DND-41 (cell line): ENCODE measurements at regions not wholly inside any gene's neighbourhood (a gene's known extent, or its start where the extent isn't known, plus 50 kb on each side); places are given as distances from the start of the nearest gene placed in this dataset.
"Not testable (repeated sequence)": the region's sequence is repeated elsewhere in the genome, so short reads cannot be mapped to it uniquely, and the experiment has no call there.

Experiments used
- ATAC-seq: fragments of 200-7000 bp; cut with Tn5 transposase; 3 replicates; pipeline ENCODE4 v1.9.1; 2021; ENCODE audit warnings: low read depth; ENCODE audit not compliant: insufficient read depth
- DNase-seq: peaks from one replicate; pipeline ENCODE4 v3.0.0-alpha.2; 2020
- H2AFZ ChIP-seq: 2 replicates; pipeline ENCODE4 v1.6.0; 2012; ENCODE audit warnings: low read depth, low read length
- H3K27ac ChIP-seq: 2 replicates; pipeline ENCODE4 v1.5.1; 2012; ENCODE audit warnings: low read length, inconsistent platforms
- H3K27me3 ChIP-seq: fragments of 200-600 bp; sonication (generic); 2 replicates; pipeline ENCODE4 v1.6.0; 2012; ENCODE audit warnings: low read length, mild to moderate bottlenecking, inconsistent platforms; ENCODE audit not compliant: insufficient read depth, poor library complexity
- H3K36me3 ChIP-seq: 2 replicates; pipeline ENCODE4 v1.5.1; 2012; ENCODE audit warnings: low read length, inconsistent platforms; ENCODE audit not compliant: insufficient read depth
- H3K4me1 ChIP-seq: 2 replicates; pipeline ENCODE4 v1.5.1; 2012; ENCODE audit warnings: mild to moderate bottlenecking, low read length; ENCODE audit not compliant: insufficient read depth
- H3K4me2 ChIP-seq: 2 replicates; pipeline ENCODE4 v1.6.0; 2012; ENCODE audit warnings: mild to moderate bottlenecking, moderate library complexity, low read length, inconsistent platforms; ENCODE audit not compliant: insufficient read depth
- H3K4me3 ChIP-seq, 2 experiments: fragments of 200-600 bp in 1 of 2; shearing (Covaris generic) in 1 of 2; 2 replicates each; pipeline ENCODE4 v1.5.1; 2012 to 2016; ENCODE audit warnings: inconsistent platforms in 2 of 2, low read length in 2 of 2, mild to moderate bottlenecking in 2 of 2, low read depth in 1 of 2, moderate library complexity in 1 of 2
- H3K79me2 ChIP-seq: 2 replicates; pipeline ENCODE4 v1.6.0; 2012; ENCODE audit warnings: low read length, inconsistent platforms; ENCODE audit not compliant: insufficient read depth
- H3K9ac ChIP-seq: 2 replicates; pipeline ENCODE4 v1.6.0; 2012; ENCODE audit warnings: low read depth, mild to moderate bottlenecking, inconsistent platforms, low read length, moderate library complexity
- H3K9me3 ChIP-seq: 2 replicates; pipeline ENCODE4 v1.5.1; 2012; ENCODE audit warnings: low read length, moderate library complexity, mild to moderate bottlenecking, inconsistent platforms; ENCODE audit not compliant: insufficient read depth, severe bottlenecking
- H4K20me1 ChIP-seq: 2 replicates; pipeline ENCODE4 v1.6.0; 2012; ENCODE audit warnings: low read length; ENCODE audit not compliant: insufficient read depth
- EZH2 ChIP-seq: IDR thresholded peaks from 3 replicates; pipeline ENCODE4 v1.6.1; 2012; ENCODE audit warnings: borderline replicate concordance, low read depth, mild to moderate bottlenecking, moderate library complexity, low read length, inconsistent platforms; ENCODE audit not compliant: severe bottlenecking
- TF ChIP-seq, protein P1 (sequence below): IDR thresholded peaks from 2 replicates; pipeline ENCODE4 v1.5.1; 2012; ENCODE audit warnings: borderline replicate concordance, low read length, moderate library complexity, mild to moderate bottlenecking; ENCODE audit not compliant: poor library complexity, severe bottlenecking; ENCODE audit errors: extremely low read depth

GRCh38 chr2:186927867-186928191, 78.9 kb upstream of the ZSWIM2 start:
- H3K9me3 ChIP-seq = no peaks in the 10 kb centered on the region
- H3K27me3 ChIP-seq = no peaks in the 10 kb centered on the region
- no peak overlapping the region for H2AFZ ChIP-seq
- ATAC-seq = no peak
- no peak overlapping the region for H3K4me3 ChIP-seq
- no peak overlapping the region for H3K9ac ChIP-seq
- H4K20me1 ChIP-seq = no peaks in the 10 kb centered on the region
- H3K79me2 ChIP-seq = no peaks in the 10 kb centered on the region
- no peaks in the 10 kb centered on the region for H3K4me1 ChIP-seq
- H3K36me3 ChIP-seq = no peaks in the 10 kb centered on the region
- no peak overlapping the region for H3K4me2 ChIP-seq
- no peak overlapping the region for H3K27ac ChIP-seq
- DNase-seq = no peak
- no peak for TF ChIP-seq EZH2
- TF ChIP-seq, protein P1, sequence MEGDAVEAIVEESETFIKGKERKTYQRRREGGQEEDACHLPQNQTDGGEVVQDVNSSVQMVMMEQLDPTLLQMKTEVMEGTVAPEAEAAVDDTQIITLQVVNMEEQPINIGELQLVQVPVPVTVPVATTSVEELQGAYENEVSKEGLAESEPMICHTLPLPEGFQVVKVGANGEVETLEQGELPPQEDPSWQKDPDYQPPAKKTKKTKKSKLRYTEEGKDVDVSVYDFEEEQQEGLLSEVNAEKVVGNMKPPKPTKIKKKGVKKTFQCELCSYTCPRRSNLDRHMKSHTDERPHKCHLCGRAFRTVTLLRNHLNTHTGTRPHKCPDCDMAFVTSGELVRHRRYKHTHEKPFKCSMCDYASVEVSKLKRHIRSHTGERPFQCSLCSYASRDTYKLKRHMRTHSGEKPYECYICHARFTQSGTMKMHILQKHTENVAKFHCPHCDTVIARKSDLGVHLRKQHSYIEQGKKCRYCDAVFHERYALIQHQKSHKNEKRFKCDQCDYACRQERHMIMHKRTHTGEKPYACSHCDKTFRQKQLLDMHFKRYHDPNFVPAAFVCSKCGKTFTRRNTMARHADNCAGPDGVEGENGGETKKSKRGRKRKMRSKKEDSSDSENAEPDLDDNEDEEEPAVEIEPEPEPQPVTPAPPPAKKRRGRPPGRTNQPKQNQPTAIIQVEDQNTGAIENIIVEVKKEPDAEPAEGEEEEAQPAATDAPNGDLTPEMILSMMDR = no peak

DNA sequence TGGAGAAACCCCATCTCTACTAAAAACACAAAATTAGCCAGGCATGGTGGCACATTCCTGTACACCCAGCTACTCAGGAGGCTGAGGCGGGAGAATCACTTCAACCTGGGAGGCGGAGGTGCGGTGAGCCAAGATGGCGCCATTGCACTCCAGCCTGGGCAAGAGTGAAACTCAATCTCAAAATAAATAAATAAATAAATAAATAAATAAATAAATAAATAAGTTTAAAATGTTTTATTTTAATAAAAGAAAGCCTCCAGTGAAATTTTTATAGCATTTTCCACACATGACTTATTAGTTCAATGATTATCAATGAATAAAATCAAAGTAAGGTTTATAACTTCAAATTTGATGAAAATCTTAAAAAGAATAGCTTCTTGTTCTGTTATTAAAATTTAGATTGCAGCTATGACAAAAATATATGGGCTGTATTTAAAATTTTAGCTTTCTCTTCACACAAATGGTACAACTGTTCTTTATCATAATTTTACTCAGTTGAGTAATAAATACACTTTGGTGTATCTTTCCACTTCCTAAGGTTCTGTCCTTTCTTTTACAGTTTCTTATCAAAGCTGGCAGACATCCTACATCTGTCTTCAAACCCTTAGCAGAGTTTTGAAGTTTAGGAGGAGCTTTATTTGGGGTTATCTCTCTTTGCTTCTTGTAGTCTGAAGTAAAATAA, 78.4 kb upstream of the ZSWIM2 start:
- DNase-seq (no peak), ATAC-seq (no peak)
- no peaks in the 10 kb centered on the region for H3K36me3 ChIP-seq
- H3K79me2 ChIP-seq = no peaks in the 10 kb centered on the region
- H3K4me2 ChIP-seq = no peak overlapping the region
- H3K9ac ChIP-seq = no peak overlapping the region
- no peak overlapping the region for H3K4me3 ChIP-seq
- no peaks in the 10 kb centered on the region for H4K20me1 ChIP-seq
- no peaks in the 10 kb centered on the region for H3K9me3 ChIP-seq
- H3K27me3 ChIP-seq = no peaks in the 10 kb centered on the region
- no peaks in the 10 kb centered on the region for H3K4me1 ChIP-seq
- no peak overlapping the region for H2AFZ ChIP-seq
- H3K27ac ChIP-seq = no peak overlapping the region
- TF ChIP-seq, protein P1 = no peak
- no peak for TF ChIP-seq EZH2

GRCh38 chr2:186925514-186925913, 76.5 kb upstream of the ZSWIM2 start:
- H3K9ac ChIP-seq = no peak overlapping the region
- no peak overlapping the region for H3K4me2 ChIP-seq
- H3K27me3 ChIP-seq = no peaks in the 10 kb centered on the region
- DNase-seq (no peak), ATAC-seq (no peak)
- H3K4me1 ChIP-seq = no peaks in the 10 kb centered on the region
- H3K79me2 ChIP-seq = no peaks in the 10 kb centered on the region
- H4K20me1 ChIP-seq = no peaks in the 10 kb centered on the region
- H3K4me3 ChIP-seq = no peak overlapping the region
- no peaks in the 10 kb centered on the region for H3K9me3 ChIP-seq
- no peaks in the 10 kb centered on the region for H3K36me3 ChIP-seq
- TF ChIP-seq, protein P1 = no peak
- no peak for TF ChIP-seq EZH2
- H2AFZ ChIP-seq = no peak overlapping the region
- no peak overlapping the region for H3K27ac ChIP-seq

GRCh38 chr2:186922316-186922715, 73.3 kb upstream of the ZSWIM2 start:
- H4K20me1 ChIP-seq, H3K27ac ChIP-seq, H3K4me1 ChIP-seq, H3K79me2 ChIP-seq, H3K36me3 ChIP-seq, H3K9me3 ChIP-seq, H3K9ac ChIP-seq, H3K4me2 ChIP-seq, H3K4me3 ChIP-seq, H2AFZ ChIP-seq, H3K27me3 ChIP-seq, ATAC-seq, DNase-seq: not testable (repeated sequence)
